ENCODE measurements at regions not wholly inside any gene's neighbourhood (a gene's known extent, or its start where the extent isn't known, plus 50 kb on each side); places are given as distances from the start of the nearest gene placed in this dataset.

GRCh38 chr5:7315118-7315517, 80.8 kb upstream of the ADCY2 start:
- TF ChIP-seq CTCF (conservative IDR thresholded peaks at IDR 0.05; ENCODE audit: low read length) (no peak), EZH2phosphoT487 (IDR thresholded peaks at IDR 0.05; ENCODE audit: borderline replicate concordance, low read depth, low read length) (no peak)
